ENCODE measurements at regions not wholly inside any gene's neighbourhood (a gene's known extent, or its start where the extent isn't known, plus 50 kb on each side); places are given as distances from the start of the nearest gene placed in this dataset.

DNA sequence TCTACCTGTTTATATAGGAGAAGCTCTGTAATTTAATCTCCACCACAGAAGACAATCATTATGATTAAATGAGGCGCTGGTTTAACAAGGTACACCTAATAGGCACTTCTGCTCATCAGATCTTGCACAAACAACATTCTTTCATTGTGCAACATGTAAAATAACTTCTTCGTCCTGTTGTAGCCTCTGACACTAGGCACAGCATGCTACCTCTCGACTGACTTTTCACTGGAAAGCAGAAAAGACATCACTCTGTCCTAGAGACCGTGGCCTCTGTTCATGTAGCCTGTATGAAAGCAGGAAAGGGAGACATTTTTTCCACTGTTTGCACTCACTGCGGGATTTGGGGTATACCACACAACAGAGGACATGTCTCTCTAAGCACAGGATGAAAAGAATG is 316.5 kb downstream of the IRS1 start:
- Histone ChIP-seq H3K4me1 (peaks cover 0 to 16% (median 4%) of the 10 kb centered on the region in 12 donors), H3K4me3 (no peak overlapping the region), H3K9me3 (no peaks in the 10 kb centered on the region), H3K27ac (no peak overlapping the region), H3K36me3 (no peaks in the 10 kb centered on the region), H3K27me3 (no peaks in the 10 kb centered on the region)
- WGBS, 4 donors = 58 to 77% (median 71%) methylated on average over 5 of the region's 5 CpGs
- no peak for ATAC-seq
- no peak for DNase-seq
- intact Hi-C loops (cut with DNase I) = no loop called here
- no peak for TF ChIP-seq POLR2A (IDR thresholded peaks at IDR 0.05)
- TF ChIP-seq CTCF (IDR thresholded peaks at IDR 0.05) = no peak

DNA sequence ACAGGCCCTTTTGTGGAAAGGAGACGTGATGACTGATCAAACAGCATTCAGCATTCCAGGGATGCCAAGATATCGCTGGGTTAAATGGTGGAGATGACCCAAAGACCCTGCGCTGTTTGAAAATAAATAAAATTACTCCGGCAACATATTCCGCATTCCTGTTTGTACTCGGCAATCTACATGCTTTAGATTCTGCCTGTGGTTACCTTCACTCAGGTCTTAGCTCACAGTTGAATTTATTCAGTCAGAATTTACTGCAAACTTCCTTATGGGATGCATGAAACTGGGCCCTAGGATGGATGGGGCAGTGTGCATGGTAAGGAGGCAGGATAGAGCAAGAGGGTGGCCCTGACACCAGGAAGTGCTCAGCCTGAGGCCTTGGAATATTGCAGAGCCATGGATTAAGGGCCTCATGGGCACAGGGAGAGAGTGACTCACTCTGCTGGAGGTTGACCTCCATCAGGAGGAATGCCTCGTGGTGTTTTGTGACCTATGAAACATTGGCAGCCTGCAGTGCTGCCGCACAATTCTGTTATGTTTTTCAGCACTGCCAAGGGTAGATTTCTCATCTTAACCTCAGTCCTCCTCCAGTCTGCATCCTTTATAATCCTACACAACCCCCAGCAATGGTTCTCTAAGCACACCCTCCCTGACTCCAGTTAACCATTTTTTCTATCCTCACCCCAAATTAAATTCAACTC is 321.4 kb downstream of the IRS1 start:
- ATAC-seq = peak; percentile 82 to 99 (median 96)
- intact Hi-C loops (cut with DNase I) = no loop called here
- DNase-seq = peak in 4 of 5 donors; percentile 26 to 67 (median 38)
- no peak overlapping the region for H3K4me3 ChIP-seq
- H3K36me3 ChIP-seq = no peaks in the 10 kb centered on the region
- H3K4me1 ChIP-seq = peaks cover 0 to 13% (median 0%) of the 10 kb centered on the region in 12 donors
- H3K27ac ChIP-seq = peak overlapping the region in 8 of 12 donors; percentile 12 to 77 (median 56)
- H3K9me3 ChIP-seq = peaks cover 0 to 6% (median 0%) of the 10 kb centered on the region in 12 donors
- no peaks in the 10 kb centered on the region for H3K27me3 ChIP-seq
- 44 to 54% (median 49%) methylated on average over 8 of the region's 8 CpGs for WGBS, 4 donors
- TF ChIP-seq POLR2A (IDR thresholded peaks at IDR 0.05) (no peak), CTCF (IDR thresholded peaks at IDR 0.05) (no peak)

DNA sequence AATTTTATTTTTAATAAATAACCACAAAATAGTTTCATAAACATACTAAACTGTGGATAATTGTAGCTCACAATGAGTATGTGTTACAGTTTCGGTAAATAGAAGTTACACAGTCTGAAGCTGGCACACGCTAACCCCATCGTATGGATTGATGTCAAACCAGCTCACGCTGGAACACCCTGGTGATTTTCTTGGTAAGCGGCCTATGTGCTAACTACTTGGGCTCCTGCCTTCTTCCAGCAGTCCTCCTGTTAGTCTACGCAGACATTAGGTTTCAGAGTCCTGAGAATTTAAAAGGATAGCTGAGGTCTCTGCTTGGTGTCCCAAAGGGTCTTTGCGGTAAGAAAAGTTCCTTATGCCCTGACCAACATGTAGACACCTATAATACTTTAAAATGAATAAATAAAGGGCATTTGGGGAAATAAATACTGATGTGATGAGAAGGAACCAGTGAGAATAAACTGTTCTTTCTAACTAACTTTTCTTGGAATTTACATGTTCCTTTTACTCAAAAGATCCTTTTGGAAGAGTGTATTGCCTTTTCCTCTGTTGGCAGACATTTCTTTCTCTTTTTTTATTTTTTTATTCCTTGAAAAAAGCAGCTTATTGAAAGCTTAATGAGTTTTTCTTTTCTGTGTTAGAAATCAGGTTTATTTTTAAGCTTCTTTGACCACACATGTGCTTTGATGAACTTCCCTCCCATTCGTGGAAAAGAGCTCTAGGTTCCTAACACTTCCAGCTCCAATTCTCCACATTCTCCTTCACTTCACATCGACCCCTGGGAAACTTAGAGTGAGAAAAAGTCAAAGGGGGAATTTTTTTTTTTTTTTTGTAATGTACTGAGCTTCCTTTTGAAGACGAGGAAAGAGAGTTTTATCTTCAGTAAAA is 322.2 kb downstream of the IRS1 start:
- peaks cover 0 to 13% (median 0%) of the 10 kb centered on the region in 12 donors for H3K4me1 ChIP-seq
- no peak overlapping the region for H3K4me3 ChIP-seq
- TF ChIP-seq CTCF (IDR thresholded peaks at IDR 0.05) = no peak
- no peak for TF ChIP-seq POLR2A (IDR thresholded peaks at IDR 0.05)
- ATAC-seq = peak in 3 of 4 donors; percentile 19 to 52 (median 48)
- H3K27me3 ChIP-seq = no peaks in the 10 kb centered on the region
- peaks cover 0 to 10% (median 0%) of the 10 kb centered on the region in 12 donors for H3K9me3 ChIP-seq
- WGBS, 4 donors = 67 to 74% (median 68%) methylated on average over 10 of the region's 10 CpGs
- H3K36me3 ChIP-seq = no peaks in the 10 kb centered on the region
- intact Hi-C loops (cut with DNase I) = no loop called here
- H3K27ac ChIP-seq = peak overlapping the region in 7 of 12 donors; percentile 30 to 77 (median 60)
- DNase-seq = no peak

GRCh38 chr2:226475650-226476049 is 324.0 kb downstream of the IRS1 start:
- no peaks in the 10 kb centered on the region for H3K27me3 ChIP-seq
- 80 to 86% (median 82%) methylated on average over 2 of the region's 2 CpGs for WGBS, 4 donors
- no peak for TF ChIP-seq CTCF (IDR thresholded peaks at IDR 0.05)
- TF ChIP-seq POLR2A (IDR thresholded peaks at IDR 0.05) = no peak
- ATAC-seq = no peak
- intact Hi-C loops (cut with DNase I) = no loop called here
- no peaks in the 10 kb centered on the region for H3K36me3 ChIP-seq
- H3K4me1 ChIP-seq = peaks cover 0 to 13% (median 0%) of the 10 kb centered on the region in 12 donors
- H3K9me3 ChIP-seq = peaks cover 0 to 10% (median 0%) of the 10 kb centered on the region in 12 donors
- no peak for DNase-seq
- H3K4me3 ChIP-seq = no peak overlapping the region
- H3K27ac ChIP-seq = peak overlapping the region in 1 of 12 donors; percentile 77

Data from heart left ventricle (tissue), 16 donors.